ENCODE measurements at regions not wholly inside any gene's neighbourhood (a gene's known extent, or its start where the extent isn't known, plus 50 kb on each side); places are given as distances from the start of the nearest gene placed in this dataset.
"Not testable (repeated sequence)": the region's sequence is repeated elsewhere in the genome, so short reads cannot be mapped to it uniquely, and the experiment has no call there.

DNA sequence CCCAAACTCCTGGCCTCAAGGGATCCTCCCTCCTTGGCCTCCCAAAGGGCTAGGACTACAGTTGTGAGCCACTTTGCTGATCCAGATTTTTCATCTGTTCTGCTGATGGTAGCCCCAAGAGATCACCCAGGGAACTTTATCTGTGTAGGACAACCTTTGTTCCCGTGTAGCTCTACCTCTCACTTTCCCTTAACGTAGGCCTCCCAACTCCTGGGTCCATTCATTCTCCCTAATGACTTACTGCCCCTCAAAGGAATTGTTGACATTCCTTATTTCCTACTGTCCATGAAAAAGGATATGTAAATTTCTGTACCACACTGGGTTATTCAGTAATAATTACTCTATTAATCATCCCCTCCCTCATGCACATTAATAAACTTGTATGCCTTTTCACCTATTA is 51.0 kb upstream of the PHF24 start:
- no peak for DNase-seq

DNA sequence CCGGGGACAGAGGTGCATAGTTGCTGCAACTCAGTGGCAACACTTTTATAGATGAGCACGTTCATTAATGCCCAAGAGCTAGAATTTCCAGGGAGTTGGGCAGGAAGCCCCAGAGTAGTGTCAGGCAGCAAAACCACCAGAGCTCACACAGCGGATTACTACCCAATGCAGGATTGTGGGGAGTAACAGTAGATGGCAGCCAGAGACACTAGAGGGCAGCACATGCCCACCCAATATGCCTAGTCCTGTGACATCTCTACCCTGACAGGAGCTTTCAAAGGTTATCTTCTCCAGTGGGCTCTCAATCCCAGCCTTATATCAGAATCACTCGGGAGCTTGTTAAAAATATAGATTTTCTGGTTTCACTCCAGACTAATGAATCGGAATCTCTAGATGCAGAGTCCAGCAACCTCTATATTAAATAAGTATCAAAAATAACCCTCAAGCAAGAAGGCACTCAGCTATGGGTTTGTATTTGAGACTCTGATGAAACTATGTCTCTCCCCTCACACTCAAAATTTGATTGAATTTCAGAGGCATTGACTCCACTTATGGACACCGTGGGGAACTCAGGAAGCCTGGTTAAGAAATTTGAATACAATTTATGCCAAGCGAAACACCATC is 58.4 kb upstream of the PHF24 start:
- peak; percentile 62 for DNase-seq

DNA sequence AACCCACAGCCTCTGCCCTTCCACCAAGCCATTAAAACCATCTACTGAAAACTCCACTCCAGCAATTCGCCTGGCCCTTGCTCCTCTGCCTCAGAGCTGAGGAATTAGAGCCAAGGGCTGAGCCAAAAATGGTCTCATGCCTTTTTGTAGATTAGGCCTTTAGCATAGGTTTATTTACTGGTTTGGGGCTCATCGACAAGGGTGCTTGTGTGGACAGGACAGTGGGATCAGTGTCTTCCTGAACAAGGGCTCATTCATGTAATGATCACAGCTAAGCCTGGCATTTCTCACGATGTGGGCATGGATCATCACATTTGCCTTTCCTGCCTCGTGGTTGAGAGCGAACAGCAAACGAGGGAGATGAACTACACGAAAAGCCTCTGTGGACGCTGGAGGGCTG is 59.2 kb upstream of the PHF24 start:
- no peak for DNase-seq

DNA sequence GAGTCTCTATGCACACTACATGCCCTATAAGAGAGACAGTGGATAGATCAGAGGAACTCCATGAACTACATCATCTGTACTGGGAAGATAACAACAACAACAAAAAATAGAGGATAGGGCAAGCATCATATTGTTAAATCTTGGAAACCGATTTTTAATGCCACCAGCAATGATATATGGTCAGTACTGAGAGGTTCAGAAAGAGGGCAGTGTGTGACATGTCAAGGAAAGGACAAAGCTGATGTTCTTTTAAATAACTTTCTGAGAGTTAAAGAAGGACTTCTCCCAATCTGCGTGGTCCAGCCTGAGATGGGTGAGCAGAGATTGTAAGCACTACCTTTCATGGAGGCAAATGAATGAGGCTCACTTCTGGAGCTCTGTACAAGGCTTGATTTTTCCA is 62.0 kb upstream of the PHF24 start:
- no peak for DNase-seq

- no peak for DNase-seq
Observed at GRCh38 chr9:34892886-34893285, 65.2 kb upstream of the PHF24 start.

GRCh38 chr9:34891386-34891785 is 66.7 kb upstream of the PHF24 start:
- no peak for DNase-seq

- no peak for DNase-seq
Observed at GRCh38 chr9:34887841-34888240, 70.2 kb upstream of the PHF24 start.

DNA sequence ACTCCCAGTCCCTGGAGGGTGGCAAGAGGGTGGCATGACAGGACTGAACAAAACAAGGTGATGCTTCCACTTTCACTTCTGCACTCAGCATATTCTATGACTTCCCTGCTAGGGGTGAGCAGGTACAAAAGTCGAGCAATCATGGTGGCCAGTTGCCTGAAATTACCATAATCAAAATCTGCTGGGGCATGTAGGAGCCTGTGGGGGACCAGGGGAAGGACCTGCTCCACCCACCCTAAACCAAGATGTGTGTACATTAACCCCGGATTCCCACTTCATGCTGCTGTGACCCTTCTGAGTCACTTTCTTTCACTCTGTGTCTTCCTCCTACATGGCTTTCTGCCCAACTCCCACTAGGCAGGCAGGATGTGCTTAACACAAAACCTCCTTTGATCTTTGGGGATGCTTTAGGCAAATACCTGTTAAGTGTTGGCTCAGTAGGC is 73.3 kb upstream of the PHF24 start:
- DNase-seq: no peak

DNA sequence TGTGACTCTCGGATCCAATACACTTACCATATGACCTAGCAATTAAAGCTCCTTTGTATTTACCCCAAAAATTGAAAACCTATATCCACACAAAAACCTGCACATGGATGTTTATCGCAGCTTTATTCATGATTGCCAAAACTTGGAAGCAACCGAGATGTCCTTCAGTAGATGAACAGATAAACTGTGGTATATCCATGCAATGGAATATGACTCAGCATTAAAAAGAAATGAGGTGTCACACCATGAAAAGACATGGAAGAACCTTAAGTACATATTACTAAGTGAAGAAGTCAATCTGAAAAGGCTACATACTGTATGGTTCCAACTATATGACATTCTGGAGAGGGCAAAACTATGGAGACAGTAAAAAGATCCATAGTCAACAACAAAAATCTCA is 82.0 kb upstream of the PHF24 start:
- DNase-seq: no peak

- DNase-seq: no peak
Observed at GRCh38 chr9:34869390-34869789, 88.7 kb upstream of the PHF24 start.

GRCh38 chr9:34866614-34867013 is 91.5 kb upstream of the PHF24 start:
- DNase-seq: no peak

- no peak for DNase-seq
Observed at GRCh38 chr9:34863426-34863825, 94.7 kb upstream of the PHF24 start.

DNA sequence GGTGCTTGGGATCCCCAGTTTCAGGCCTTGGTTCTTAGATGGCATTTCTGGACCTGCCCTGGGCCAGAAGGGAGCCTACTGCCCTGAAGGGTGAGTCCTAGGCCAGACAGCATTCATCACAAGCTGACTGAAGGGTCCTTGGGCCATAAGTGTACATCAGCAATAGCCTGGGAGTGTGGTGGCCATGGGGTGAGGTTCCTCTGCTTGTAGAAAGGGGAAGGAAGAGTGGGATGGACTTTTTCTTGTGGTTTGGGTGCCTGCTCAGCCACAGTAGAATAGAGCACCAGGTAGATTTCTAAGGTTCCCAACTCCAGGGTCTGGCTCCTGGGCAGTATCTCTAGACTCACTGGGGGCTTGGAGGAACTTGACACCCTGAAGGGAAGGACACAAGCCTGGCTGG is 95.2 kb upstream of the PHF24 start:
- no peak for DNase-seq

GRCh38 chr9:34862043-34862442 is 96.0 kb upstream of the PHF24 start:
- no peak for DNase-seq

GRCh38 chr9:34855016-34855415 is 103.1 kb upstream of the PHF24 start:
- not testable (repeated sequence) for DNase-seq

GRCh38 chr9:34830068-34830467 is 120.1 kb upstream of the CCL21 start:
- no peak for DNase-seq

- DNase-seq: no peak
Observed at GRCh38 chr9:34826999-34827538, 117.1 kb upstream of the CCL21 start.

DNA sequence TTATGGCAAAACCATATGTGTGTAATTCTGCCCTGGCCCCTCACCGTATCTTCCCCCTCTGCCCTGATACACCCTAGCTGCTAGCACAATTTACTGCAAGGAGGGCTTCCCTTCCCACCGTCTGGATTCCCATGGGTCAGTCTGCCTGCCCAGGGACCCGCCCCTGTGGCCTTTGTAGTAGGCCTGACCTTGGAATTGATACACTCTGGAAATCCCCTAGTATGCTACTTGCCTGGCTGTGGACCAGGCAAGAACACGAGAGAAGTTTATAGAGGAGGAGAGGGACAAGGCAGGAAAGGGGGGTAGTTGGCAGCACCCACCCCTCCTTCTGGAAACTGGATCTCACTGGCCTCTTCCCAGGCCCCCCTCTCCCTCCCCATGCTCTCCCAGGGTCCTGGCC is 115.8 kb upstream of the CCL21 start:
- no peak for DNase-seq

DNA sequence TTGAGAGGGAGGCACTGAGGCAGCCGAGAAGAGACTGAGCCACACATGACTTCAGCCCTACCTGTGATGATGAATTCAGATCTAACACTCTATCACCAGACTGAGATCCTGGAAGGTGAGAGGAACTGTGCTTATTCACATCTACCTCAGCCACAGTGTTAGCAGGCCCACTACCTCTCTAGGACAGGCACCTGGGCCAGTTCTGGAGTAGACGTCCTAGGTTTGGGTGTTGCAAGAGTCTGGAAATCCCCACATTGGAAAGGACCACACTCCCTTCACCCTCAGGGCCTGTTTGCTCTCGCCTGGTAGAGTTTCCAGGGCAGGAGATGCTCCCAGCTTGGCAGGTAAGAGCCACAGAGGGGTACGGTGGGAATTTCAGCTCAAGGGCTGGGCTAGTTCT is 113.8 kb upstream of the CCL21 start:
- DNase-seq: no peak

DNA sequence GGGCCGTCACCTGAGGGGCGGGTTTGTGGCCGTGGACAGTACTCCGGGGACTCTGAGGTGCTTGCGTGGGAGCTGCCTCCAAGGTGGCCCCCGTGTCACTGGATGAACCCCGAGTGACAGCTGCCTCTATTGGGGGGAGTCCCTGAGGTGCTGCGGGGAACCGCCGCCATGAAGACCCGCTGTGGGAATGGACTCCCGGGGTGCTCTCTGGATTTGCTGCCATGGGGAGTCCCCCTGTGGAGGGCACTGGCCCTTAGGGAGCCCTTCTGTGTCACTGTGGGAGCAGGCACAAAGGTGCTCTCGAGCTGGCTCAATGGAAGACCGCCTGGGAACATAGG is 100.2 kb upstream of the CCL21 start:
- DNase-seq: no peak

DNA sequence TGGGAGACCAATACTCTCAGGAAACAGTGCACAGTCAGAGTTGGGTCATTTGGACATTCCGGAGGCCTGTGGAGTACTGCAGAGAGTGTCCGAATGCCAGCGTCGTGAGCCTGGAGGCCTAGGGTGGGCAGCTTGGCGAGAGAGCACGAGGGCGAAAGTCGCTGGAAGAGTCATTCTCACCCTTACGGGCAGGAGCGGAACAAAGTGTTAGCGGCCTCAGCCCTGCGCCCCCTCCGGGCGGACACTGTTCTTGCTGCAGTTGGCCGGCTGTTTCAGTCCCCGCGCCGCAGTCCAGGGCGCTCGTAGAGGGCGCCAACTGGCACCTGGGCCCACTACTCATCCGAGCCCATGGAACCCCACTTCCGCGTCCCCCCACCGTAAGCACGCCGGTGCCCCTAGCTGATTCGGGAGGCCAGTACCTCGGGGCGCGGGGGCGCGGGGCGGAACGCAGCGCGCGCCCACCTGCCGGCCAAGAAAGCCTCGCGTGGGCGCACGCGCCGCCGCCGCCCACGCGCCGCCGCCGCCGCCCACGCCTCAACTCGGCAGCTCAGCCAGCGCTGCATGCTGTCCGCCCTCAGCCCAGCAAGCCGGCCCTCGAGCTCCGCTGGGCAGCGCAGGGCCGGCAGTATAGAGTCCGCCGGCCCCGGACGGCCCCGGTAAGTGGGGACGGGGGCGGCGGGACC is 99.7 kb upstream of the CCL21 start:
- DNase-seq: no peak

- DNase-seq: no peak
Observed at GRCh38 chr9:34802916-34803315, 93.0 kb upstream of the CCL21 start.

- DNase-seq: no peak
Observed at GRCh38 chr9:34797367-34797766, 87.4 kb upstream of the CCL21 start.

DNA sequence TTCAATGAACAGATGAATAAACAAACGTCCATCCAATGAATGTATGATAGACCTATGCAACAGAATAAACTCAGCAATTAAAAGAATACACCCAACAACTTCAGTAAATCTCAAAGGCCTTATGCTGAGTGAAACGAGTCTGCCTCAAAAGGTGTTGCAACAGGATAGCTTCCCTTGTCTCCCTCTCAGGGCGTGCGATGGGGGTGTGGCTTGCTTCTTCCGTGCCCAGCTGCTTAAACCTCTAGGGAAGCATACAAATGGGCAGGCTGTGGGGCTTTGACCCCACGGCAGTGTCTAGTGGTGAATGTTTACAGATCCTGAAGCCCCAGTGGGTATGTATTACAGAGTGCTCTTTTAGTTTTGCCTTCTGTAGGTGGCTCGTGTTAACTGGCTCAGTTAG is 87.0 kb upstream of the CCL21 start:
- DNase-seq: no peak

- no peak for DNase-seq
Observed at GRCh38 chr9:34793428-34793827, 83.5 kb upstream of the CCL21 start.

Measured in fibroblast of skin of abdomen (primary cell).